ENCODE measurements at regions not wholly inside any gene's neighbourhood (a gene's known extent, or its start where the extent isn't known, plus 50 kb on each side); places are given as distances from the start of the nearest gene placed in this dataset.

- DNase-seq, result no peak
Observed at GRCh38 chr9:129377181-129377580, 199.1 kb upstream of the IER5L start.

GRCh38 chr9:129375845-129376244 is 197.8 kb upstream of the IER5L start:
- DNase-seq, result no peak

- no peak for DNase-seq
Observed at GRCh38 chr9:129374651-129375050, 196.6 kb upstream of the IER5L start.

- DNase-seq, result no peak
Observed at GRCh38 chr9:129374231-129374630, 196.2 kb upstream of the IER5L start.

- no peak for DNase-seq
Observed at GRCh38 chr9:129373361-129373760, 195.3 kb upstream of the IER5L start.

GRCh38 chr9:129370770-129371169 is 192.7 kb upstream of the IER5L start:
- DNase-seq, result no peak

GRCh38 chr9:129368444-129368978 is 190.4 kb upstream of the IER5L start:
- no peak for DNase-seq

- no peak for DNase-seq
Observed at GRCh38 chr9:129367287-129367686, 189.2 kb upstream of the IER5L start.

- DNase-seq, result no peak
Observed at GRCh38 chr9:129365196-129365595, 187.1 kb upstream of the IER5L start.

- DNase-seq, result no peak
Observed at GRCh38 chr9:129363216-129363873, 185.3 kb upstream of the IER5L start.

- no peak for DNase-seq
Observed at GRCh38 chr9:129362287-129363000, 184.4 kb upstream of the IER5L start.

GRCh38 chr9:129361196-129361595 is 183.1 kb upstream of the IER5L start:
- no peak for DNase-seq

- no peak for DNase-seq
Observed at GRCh38 chr9:129359916-129360536, 182.0 kb upstream of the IER5L start.

GRCh38 chr9:129359162-129359811 is 181.2 kb upstream of the IER5L start:
- no peak for DNase-seq

- DNase-seq, result no peak
Observed at GRCh38 chr9:129358621-129359154, 180.6 kb upstream of the IER5L start.

GRCh38 chr9:129357773-129358245 is 179.7 kb upstream of the IER5L start:
- no peak for DNase-seq

- DNase-seq, result no peak
Observed at GRCh38 chr9:129356871-129357772, 179.1 kb upstream of the IER5L start.

GRCh38 chr9:129355631-129356030 is 177.6 kb upstream of the IER5L start:
- DNase-seq, result no peak

- no peak for DNase-seq
Observed at GRCh38 chr9:129354498-129354897, 176.4 kb upstream of the IER5L start.

GRCh38 chr9:129353697-129354336 is 175.8 kb upstream of the IER5L start:
- no peak for DNase-seq

- DNase-seq, result no peak
Observed at GRCh38 chr9:129352146-129352865, 174.2 kb upstream of the IER5L start.
